ENCODE measurements at regions not wholly inside any gene's neighbourhood (a gene's known extent, or its start where the extent isn't known, plus 50 kb on each side); places are given as distances from the start of the nearest gene placed in this dataset.

DNA sequence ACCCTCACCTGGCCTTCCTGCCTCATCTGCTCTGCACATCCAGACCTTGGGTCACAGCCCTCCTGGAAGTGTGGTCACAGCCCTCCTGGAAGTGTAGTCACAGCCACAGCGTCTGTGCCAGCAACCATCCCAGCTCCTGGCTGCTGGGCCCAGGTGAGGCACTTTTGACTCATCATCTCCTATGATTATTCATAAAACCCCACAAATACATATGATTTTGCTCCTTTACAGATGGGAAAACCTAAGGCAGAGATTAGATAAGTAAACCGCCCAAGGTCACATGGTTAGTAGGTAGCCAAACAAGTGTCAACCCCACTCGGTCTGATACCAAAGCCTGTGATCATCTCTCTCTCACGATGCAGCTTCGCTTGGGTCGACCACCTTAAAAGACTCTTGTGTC is 94.3 kb downstream of the PRLHR start:
- no peak for DNase-seq (ENCODE audit: low read depth)

DNA sequence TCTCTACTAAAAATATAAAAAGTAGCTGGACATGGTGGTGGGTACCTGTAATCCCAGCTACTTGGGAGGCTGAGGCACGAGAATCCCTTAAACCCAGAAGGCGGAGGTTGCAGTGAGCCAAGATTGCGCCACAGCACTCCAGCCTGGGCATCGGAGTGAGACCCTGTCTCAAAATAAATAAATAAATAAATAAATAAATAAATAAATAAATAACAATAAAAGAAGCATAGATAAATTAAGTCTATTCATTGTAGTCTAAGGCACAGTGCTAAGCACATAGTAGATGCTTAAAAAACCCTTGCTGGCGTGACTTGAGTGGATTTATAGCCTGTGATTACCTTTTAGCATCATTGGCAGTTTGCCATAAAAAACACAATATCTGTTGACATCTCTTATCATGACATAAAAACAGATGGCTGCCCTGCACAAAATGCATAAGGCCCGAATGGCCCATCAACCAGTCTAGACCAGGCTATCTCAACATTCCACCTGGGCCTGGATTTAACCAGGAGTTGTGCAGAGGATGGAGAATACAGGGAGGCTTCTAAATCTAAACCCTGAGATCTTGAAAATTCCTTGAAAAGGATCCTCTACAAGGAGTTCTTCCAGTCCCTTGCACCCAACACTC is 94.9 kb downstream of the PRLHR start:
- DNase-seq (ENCODE audit: low read depth), result no peak

DNA sequence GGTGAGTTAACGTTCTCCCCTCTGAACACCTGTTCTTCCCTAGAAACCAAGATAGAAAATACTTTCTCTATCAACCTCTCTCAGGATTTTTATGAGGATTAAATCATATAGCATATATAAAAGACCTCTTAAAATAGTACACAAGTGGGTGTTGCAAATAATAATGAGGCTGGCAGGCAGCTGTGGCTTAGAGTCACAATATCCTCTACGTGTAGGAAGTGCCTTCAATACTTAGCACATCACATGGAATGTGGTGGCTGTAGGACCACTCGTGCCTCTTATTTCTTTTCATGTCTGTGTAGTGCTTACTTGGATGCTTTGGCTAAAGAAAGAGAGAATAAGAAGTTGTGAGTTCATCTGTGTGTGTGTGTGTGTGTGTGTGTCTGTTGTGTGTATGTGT is 96.3 kb downstream of the PRLHR start:
- no peak for DNase-seq (ENCODE audit: low read depth)

DNA sequence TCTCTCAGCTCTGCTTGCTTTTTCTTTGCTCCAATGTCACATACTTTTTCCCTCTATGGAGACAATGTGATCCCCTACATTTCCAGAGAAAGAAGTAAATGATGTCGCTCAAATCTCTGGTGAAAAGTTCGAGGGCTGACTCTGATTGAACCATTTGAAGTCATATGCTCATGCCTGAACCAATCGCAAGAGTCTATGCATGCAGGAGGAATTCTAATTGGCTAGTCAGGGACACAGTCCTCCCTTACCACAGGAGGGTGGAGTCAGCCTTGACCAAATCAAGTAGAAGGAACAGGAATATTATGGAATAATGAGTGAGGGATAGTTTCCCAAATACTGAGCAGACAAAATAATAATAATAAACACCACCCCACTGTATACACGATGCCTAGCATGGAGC is 96.8 kb downstream of the PRLHR start:
- DNase-seq (ENCODE audit: low read depth), result no peak

DNA sequence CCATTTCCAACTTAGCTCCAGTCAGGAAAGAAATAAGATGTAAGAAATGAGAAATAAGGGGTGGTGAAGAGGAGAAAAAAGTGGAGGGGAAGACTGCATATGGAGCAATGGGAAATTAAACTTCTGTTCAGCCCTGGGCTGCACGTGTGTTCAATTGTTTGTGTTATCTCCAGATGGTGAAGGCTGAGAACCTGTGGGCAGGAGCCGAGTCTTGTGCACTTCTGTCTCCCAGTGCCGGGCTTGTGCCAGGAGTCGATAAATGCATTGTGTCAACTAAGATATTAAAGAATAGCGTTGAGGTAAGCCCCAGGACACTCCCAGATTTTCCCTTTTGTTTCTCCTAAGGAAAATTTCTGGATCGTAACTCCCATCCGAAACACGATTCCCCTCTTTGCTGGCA is 98.2 kb downstream of the PRLHR start:
- DNase-seq (ENCODE audit: low read depth), result no peak

DNA sequence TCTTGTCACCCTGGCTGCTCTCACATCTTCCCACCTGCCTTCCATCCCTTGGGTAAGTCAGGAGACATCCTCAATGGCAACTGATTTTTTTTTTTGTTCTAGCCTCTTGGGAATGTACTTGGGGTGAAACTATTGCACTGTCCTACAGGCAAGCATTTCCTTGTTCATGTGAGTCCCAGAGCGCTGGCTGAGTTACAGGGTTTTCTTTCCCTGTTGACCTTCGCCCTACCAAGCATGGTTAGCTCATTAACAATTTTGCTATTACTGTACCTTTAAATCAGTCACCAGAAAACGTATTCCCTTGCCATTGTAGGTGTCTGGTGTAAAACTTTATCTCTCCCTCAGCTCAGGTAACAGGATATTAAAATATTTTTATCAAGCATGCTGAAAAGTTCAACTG is 98.9 kb downstream of the PRLHR start:
- DNase-seq (ENCODE audit: low read depth), result no peak

DNA sequence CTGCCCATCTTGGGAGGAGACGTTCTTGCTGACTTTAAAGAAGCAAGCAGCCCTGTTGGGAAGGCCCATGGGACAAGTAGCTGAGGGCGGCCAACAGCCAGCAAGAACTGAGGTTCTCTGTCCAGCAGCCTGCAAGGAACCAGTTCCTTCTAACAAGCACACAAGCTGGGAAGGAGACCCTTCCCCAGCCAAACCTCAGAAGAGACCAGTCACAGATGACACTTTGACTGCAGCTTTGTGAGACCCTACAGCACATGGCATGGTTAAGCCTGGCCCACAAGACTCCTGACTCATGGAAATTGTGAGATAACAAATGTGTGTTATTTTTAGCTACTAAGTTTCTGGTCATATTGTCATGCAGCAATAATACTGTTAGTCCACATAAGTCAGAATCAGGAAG is 99.9 kb downstream of the PRLHR start:
- no peak for DNase-seq (ENCODE audit: low read depth)

DNA sequence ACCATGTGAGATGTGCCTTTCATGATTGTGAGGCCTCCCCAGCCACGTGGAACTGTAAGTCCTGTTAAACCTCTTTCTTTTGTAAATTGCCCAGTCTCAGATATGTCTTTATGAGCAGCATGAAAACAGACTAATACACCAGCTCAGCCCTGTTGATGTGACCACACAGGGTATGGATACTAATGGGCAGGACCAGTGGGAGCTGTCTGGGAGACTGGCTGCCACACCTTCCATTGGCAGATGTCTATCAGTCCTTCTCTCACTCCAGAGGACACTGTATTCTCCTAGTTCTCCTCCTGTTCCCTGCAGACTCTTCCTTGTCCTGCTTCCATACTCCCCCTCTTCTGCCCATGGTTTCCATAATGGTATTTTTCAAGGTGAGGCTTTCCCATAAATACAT is 104.4 kb downstream of the PRLHR start:
- no peak for DNase-seq (ENCODE audit: low read depth)

DNA sequence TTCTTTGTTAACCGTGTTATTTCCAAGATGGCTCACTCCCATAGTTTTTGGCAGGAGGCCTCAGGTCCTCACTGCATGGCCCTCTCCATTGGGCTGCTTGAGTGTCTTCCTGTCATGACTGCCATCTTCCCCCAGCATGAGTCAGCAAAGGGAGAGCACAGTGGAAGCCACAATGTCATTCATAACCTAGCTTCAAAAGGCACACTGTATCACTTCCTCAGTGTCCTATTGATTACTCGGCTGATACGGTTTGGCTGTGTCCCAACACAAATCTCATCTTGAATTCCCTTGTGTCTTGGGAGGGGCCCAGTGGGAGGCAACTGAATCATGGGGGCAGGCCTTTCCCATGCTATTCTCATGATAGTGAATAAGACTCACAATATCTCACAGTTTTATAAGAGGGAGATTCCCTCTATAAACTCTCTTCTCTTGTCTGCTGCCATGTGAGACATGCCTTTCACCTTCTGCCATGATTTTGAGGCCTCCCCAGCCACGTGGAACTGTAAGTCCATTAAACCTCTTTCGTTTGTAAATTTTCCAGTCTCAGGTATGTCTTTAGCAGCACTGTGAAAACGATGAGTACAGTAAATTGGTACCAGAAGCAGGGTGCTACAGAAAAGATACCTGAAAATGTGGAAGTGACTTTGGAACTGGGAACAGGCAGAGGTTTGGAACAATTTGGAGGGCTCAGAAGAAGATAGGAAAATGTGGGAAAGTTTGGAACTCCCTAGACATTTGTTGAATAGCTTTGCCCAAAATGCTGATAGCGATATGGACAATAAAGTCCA is 106.5 kb downstream of the PRLHR start:
- DNase-seq (ENCODE audit: low read depth), result no peak

DNA sequence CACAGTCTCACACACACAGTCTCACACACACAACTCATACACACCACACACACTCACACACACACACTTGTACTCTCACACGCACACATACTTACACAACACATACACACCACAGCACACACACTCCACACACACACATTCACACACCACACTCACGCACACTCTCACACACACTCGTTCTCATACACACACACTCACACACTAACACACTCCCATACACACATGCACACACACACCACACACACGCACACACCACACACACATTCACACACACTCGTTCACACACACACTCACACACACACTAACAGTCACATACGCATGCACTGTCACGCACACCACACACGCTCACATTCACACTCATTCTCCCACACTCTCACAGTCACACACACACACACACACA is 109.8 kb downstream of the PRLHR start:
- DNase-seq (ENCODE audit: low read depth), result no peak

DNA sequence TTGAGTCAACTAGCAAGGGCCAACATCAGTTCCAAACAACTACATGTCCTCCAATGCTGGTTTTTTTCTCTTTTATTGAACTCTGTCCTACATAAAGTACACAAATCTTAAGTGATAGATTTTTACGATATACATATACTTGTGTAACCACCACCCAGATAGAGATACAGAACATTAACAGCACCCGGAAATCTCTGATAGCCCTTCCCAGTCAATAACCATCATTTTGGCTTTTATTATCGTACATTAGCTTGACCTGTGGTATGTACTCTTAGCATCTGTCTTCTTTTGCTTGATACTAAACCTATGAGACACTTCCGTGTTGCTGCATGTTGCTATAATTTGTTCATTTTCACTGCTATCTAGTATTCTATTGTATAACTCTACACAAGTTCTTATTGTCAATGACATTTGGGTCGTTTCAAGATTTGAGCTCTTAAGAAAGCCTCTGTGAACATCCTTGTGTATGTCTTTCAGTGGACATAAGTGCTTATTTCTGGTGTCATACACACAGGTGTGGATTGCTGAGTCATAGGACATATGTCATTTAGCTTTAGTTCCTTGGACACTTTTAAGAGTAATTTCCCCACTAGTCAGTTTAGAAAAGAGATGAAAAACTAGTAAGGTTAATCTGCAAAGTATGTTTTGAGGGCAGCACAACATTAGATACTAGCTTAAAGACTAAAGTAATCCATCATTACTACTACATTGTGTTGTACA is 111.1 kb downstream of the PRLHR start:
- no peak for DNase-seq (ENCODE audit: low read depth)

DNA sequence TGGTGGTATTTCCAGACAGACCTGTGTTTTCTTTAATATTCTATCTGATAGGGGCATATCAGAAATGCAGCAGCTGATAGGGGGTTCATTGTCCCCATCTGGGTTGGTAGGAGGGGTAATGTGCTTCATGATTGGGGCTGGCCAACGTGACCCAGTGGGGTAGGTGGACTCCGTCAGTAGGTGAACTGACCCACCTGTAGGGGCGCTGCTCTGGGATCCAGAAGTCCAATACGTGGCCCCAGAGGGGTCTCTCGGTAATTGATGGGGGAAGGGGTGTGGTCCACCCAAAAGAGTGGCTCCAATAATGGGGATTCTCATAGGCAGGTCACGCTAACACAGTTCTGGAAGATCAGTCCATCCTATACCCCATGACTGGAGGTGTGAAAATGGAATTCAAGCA is 112.0 kb downstream of the PRLHR start:
- no peak for DNase-seq (ENCODE audit: low read depth)

DNA sequence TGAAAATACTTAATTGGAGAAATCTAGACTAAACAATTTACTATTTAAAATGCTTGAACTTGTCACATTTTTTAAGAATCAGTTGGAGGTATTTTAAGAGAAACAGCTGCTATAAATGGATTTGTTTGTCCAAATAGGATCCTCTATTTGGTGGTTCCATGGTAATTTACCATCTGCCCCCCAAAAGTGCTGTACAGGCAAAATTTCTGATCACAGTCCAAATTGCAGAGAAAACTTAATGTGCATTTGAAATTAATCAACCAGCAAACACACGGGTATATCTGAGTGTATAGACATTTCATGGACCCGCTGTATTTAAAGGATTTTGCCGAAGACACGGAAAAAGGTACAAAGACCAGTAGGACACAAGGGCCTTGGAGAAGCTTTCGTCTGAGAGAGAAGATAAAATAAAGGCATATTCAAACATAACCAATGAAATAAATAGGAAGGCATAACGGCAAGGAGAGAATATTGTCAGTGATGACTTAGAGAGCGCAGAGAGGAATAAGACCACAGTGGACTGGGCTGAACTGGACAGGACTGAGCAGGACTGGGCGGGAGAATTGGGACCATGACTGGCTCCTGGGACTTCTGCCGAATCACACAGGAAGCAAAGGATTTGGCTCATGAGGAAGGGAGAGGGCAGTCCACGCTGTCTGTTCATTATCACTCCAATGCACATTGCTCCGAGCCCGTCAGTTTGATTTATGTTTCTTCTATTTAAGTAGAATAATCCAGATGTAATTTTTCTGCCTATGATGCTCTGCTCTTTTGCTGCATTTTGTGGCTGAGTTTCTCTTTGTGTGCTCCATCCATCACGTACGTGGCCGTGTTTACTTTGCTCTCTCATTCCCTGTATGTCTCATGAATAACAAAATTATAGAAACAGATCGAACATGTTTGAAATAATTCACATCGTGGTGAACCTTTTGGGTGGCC is 112.8 kb downstream of the PRLHR start:
- no peak for DNase-seq (ENCODE audit: low read depth)

DNA sequence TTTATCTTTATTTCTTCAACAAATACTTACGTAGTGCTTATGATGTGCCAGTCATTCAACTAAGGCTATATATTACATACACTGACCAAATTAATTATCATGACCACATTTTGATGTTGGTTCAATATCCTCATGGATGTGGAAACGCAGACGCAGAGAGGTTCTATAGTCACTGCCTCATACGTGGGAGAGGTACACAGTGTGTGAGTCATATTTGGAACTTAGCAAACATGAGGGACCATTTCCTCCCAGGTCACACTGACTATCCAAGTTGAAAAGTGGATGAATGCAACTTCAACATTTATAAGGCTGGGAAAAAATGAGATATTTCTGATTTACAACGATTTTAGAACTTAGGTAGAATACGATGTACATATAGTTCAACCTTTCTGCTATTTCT is 113.6 kb downstream of the PRLHR start:
- DNase-seq (ENCODE audit: low read depth), result no peak

DNA sequence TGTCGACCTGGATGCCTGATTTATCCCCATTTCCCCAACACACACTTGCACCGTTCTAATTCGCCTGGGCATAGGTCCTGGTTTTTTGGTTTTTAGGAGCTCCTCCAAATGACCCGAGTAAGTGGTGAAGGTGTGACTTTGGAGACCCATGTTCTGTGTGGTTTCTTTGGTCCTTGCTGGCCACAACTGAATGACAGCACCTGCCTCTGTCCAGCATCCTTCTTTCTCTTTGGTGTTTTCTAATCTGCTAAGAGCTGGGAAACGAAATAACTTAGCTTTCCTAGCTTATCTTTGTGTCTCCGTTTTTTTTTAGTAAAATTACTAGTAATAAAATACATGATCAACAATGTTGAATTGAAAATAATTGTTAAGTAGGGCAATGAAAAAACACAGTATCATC is 120.2 kb downstream of the PRLHR start:
- no peak for DNase-seq (ENCODE audit: low read depth)

DNA sequence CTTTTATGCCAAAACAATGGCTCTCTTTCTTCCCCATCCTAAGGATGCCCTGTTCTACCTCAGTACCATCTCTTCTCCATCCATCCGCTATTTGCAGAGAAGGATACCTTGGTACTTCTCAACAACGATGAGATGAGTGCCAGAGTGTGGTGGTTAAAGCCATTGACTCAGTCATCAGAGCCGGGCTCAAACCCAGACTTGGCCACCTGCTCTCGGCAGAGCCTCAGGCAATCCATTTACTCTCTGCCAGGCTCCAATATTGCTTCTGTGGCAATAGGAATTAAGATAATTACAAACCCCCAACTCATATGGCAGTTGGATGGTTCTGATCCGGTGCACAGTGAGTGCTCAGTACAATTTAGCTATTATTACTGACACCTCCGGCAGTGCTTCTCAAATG is 121.3 kb downstream of the PRLHR start:
- DNase-seq (ENCODE audit: low read depth), result no peak

DNA sequence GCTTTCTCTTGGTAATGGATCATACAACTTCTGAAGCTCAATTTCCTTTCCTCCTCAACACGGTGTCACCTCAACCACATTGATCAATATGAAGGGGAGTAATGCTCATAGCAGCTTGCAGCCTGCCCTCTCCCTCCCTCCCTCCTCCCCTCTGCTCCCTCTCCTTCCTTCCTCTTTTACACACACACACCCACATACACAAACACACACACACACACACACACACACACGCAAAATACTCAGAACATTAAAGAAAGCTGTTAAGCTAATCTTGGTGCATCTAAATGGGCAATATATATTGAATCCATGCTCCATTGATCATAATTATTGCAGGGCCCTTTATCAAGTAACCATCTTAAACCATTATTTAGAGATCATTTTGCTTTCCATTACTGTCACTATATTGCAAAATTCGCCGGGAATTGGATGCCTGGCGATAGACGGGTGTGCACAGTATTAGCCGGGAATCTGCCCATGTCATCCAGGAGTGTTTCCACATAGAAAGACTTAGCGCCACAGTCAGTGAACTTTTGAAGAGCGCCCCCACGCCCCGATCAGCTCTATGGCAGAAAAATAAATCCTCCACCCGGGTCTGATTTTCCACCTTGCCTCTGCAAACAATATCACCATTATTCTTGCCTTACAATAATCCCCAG is 122.0 kb downstream of the PRLHR start:
- DNase-seq (ENCODE audit: low read depth), result no peak

DNA sequence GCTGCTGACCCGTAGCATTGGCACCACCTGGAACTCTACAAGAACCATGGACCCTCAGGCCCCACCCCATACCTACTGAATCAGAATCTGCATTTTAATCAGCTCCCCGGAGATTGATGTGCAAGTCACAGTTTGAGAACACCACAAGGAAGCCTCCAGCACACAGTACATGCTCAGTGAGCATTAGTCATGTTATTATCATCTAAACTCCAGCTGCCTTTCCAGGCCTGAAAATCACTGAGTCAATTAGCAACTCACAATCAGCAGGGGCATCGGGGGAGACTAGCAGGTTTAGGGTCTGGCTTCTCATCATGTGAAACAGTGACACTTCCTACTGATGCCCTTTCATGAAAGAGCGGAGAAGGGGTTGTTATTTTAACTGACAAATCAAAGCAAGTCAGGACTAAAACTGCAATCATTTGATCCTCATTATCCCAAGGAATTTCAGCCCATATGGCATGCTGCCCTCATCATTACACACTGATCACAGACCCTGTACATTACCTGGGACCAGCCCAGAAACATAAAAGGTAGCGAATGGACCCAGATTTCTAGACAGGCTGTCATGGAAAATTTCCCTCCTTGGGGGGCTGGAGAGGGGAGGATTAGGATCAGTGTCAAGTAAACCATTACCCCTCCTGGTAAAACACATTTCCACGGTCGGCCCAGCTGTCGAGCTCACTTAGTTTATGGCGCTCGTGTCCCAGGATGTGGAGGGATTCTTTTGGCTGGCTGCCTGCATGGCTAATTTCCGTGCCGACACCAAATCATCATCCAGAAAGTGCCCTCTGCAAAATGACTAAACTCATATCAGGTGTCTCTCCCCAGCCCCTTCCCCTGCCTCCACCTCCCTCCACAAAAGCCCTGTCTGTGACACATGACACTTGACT is 122.8 kb downstream of the PRLHR start:
- no peak for DNase-seq (ENCODE audit: low read depth)

DNA sequence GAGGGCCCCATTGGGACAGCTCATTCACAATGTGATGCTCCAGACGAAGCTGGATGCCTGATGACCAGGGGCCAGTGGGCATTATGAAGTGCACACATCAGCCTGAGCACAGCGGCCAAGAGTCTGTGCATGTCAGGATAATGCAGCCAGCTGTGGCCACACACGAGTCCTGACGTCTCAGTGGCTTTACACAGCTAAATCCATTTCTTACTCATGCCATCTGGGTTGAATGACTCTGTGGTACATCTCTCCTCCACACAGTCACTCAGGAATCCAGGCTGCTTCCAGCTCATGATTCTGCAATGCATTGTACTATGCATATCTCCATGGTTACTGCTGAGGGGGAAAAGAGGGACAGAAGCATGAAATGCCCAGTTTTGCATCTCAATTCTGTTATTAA is 123.6 kb downstream of the PRLHR start:
- peak; percentile 15 for DNase-seq (ENCODE audit: low read depth)

DNA sequence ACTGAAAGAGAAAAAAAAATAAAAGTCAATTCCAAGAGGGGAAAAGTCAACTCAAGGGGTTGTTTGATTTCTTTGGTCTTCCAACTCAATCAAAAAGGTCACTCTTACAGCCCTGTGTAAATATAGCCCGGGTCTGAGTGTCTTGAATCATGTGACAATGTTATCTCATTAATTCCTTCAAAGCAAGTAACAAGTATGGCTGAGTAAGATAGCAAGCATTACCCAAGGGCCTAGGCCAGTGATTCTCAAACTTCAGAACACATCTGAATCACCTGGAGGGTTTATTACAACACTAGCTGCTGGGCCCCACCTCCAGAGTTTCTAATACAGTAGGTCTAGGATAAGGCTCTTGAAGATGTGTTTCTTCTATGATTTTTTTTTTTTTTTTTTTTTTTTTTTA is 125.0 kb downstream of the PRLHR start:
- no peak for DNase-seq (ENCODE audit: low read depth)

DNA sequence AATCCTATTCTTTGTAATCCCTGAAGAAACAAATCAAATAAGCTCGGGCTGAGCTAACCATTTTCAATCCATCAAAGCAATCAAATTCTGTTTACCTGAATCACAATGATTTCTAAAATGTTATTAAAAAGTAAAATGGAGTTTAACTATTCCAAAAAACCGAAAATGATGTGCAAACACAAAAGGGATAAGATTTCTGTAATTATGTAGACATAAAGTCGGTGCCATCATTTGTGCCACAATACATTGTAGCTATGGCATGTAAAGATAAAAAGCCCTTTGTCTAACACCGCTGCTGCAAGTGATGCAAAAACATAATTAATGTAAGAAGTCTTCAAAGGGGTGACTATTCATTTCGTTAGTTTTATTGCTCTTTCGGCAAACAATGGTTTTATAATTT is 125.1 kb upstream of the FAM204A start:
- DNase-seq (ENCODE audit: low read depth), result no peak

All from HS-27A (cell line).